Adipocyte (in vitro differentiated cells): ENCODE measurements at regions not wholly inside any gene's neighbourhood (a gene's known extent, or its start where the extent isn't known, plus 50 kb on each side); places are given as distances from the start of the nearest gene placed in this dataset.

Experiments used
- DNase-seq: peaks from one replicate; pipeline ENCODE4 v3.0.0-alpha.2; 2015; ENCODE audit warnings: low read depth
- H3K27me3 ChIP-seq: replicated peaks from 2 replicates; pipeline ENCODE4 v1.7.0; 2013; ENCODE audit warnings: mild to moderate bottlenecking, low read length, moderate library complexity; ENCODE audit not compliant: control insufficient read depth, insufficient read depth
- H3K36me3 ChIP-seq: 2 replicates; pipeline ENCODE4 v1.7.0; 2013; ENCODE audit warnings: low read length, mild to moderate bottlenecking, moderate library complexity; ENCODE audit not compliant: control insufficient read depth, insufficient read depth, severe bottlenecking
- H3K4me1 ChIP-seq: 2 replicates; pipeline ENCODE4 v1.7.0; 2013; ENCODE audit warnings: mild to moderate bottlenecking, low read length, moderate library complexity; ENCODE audit not compliant: control insufficient read depth, insufficient read depth
- H3K4me3 ChIP-seq: 2 replicates; pipeline ENCODE4 v1.7.0; 2013; ENCODE audit warnings: mild to moderate bottlenecking, low read length, moderate library complexity
- H3K9ac ChIP-seq: 2 replicates; pipeline ENCODE4 v1.7.0; 2013; ENCODE audit warnings: mild to moderate bottlenecking, low read length, moderate library complexity
- H3K9me3 ChIP-seq: 2 replicates; pipeline ENCODE4 v1.7.0; 2013; ENCODE audit warnings: mild to moderate bottlenecking, low read length, moderate library complexity; ENCODE audit not compliant: control insufficient read depth

- no peaks in the 10 kb centered on the region for H3K36me3 ChIP-seq
- H3K27me3 ChIP-seq, result no peaks in the 10 kb centered on the region
- H3K9me3 ChIP-seq, result no peaks in the 10 kb centered on the region
- DNase-seq, result no peak
- H3K4me3 ChIP-seq, result no peak overlapping the region
- no peaks in the 10 kb centered on the region for H3K4me1 ChIP-seq
- H3K9ac ChIP-seq, result no peak overlapping the region
These were observed 522.5 kb downstream of the TYW1 start for GRCh38 chr7:67519171-67519570.

GRCh38 chr7:67522504-67522903 is 525.9 kb downstream of the TYW1 start:
- Histone ChIP-seq H3K9me3 (no peaks in the 10 kb centered on the region), H3K36me3 (no peaks in the 10 kb centered on the region), H3K4me3 (no peak overlapping the region), H3K4me1 (no peaks in the 10 kb centered on the region), H3K9ac (no peak overlapping the region), H3K27me3 (no peaks in the 10 kb centered on the region)
- DNase-seq, result no peak

GRCh38 chr7:67523713-67524112 is 527.1 kb downstream of the TYW1 start:
- Histone ChIP-seq H3K27me3 (no peaks in the 10 kb centered on the region), H3K9me3 (no peaks in the 10 kb centered on the region), H3K9ac (no peak overlapping the region), H3K36me3 (no peaks in the 10 kb centered on the region), H3K4me3 (no peak overlapping the region), H3K4me1 (no peaks in the 10 kb centered on the region)
- DNase-seq, result no peak

GRCh38 chr7:67525588-67525987 is 529.0 kb downstream of the TYW1 start:
- H3K9ac ChIP-seq, result no peak overlapping the region
- no peak overlapping the region for H3K4me3 ChIP-seq
- H3K36me3 ChIP-seq, result no peaks in the 10 kb centered on the region
- DNase-seq, result no peak
- no peaks in the 10 kb centered on the region for H3K9me3 ChIP-seq
- H3K4me1 ChIP-seq, result no peaks in the 10 kb centered on the region
- H3K27me3 ChIP-seq, result no peaks in the 10 kb centered on the region

- Histone ChIP-seq H3K9me3 (peaks cover 7% of the 10 kb centered on the region), H3K4me3 (no peak overlapping the region), H3K36me3 (no peaks in the 10 kb centered on the region), H3K27me3 (no peaks in the 10 kb centered on the region), H3K9ac (no peak overlapping the region), H3K4me1 (no peaks in the 10 kb centered on the region)
- no peak for DNase-seq
These were observed 538.8 kb downstream of the TYW1 start for GRCh38 chr7:67535241-67535989.

GRCh38 chr7:67542916-67543315 is 546.3 kb downstream of the TYW1 start:
- no peak for DNase-seq
- Histone ChIP-seq H3K27me3 (no peaks in the 10 kb centered on the region), H3K36me3 (no peaks in the 10 kb centered on the region), H3K4me1 (no peaks in the 10 kb centered on the region), H3K9me3 (no peaks in the 10 kb centered on the region), H3K4me3 (no peak overlapping the region), H3K9ac (no peak overlapping the region)

- H3K9me3 ChIP-seq, result no peaks in the 10 kb centered on the region
- no peaks in the 10 kb centered on the region for H3K27me3 ChIP-seq
- no peak overlapping the region for H3K4me3 ChIP-seq
- no peak overlapping the region for H3K9ac ChIP-seq
- H3K4me1 ChIP-seq, result no peaks in the 10 kb centered on the region
- H3K36me3 ChIP-seq, result no peaks in the 10 kb centered on the region
- no peak for DNase-seq
These were observed 550.7 kb downstream of the TYW1 start for GRCh38 chr7:67547183-67547907.

- Histone ChIP-seq H3K4me1 (no peaks in the 10 kb centered on the region), H3K9me3 (no peaks in the 10 kb centered on the region), H3K27me3 (no peaks in the 10 kb centered on the region), H3K36me3 (no peaks in the 10 kb centered on the region), H3K4me3 (no peak overlapping the region), H3K9ac (no peak overlapping the region)
- no peak for DNase-seq
These were observed 552.5 kb downstream of the TYW1 start for GRCh38 chr7:67549126-67549525.

- Histone ChIP-seq H3K27me3 (no peaks in the 10 kb centered on the region), H3K9ac (no peak overlapping the region), H3K36me3 (no peaks in the 10 kb centered on the region), H3K4me3 (no peak overlapping the region), H3K9me3 (no peaks in the 10 kb centered on the region), H3K4me1 (no peaks in the 10 kb centered on the region)
- DNase-seq, result no peak
These were observed 554.3 kb downstream of the TYW1 start for GRCh38 chr7:67550801-67551436.

- Histone ChIP-seq H3K4me1 (no peaks in the 10 kb centered on the region), H3K9me3 (no peaks in the 10 kb centered on the region), H3K4me3 (no peak overlapping the region), H3K36me3 (no peaks in the 10 kb centered on the region), H3K9ac (no peak overlapping the region), H3K27me3 (no peaks in the 10 kb centered on the region)
- DNase-seq, result no peak
These were observed 556.1 kb downstream of the TYW1 start for GRCh38 chr7:67552738-67553137.

GRCh38 chr7:67553378-67553777 is 556.7 kb downstream of the TYW1 start:
- no peaks in the 10 kb centered on the region for H3K36me3 ChIP-seq
- no peaks in the 10 kb centered on the region for H3K27me3 ChIP-seq
- H3K9ac ChIP-seq, result no peak overlapping the region
- DNase-seq, result no peak
- no peak overlapping the region for H3K4me3 ChIP-seq
- H3K9me3 ChIP-seq, result no peaks in the 10 kb centered on the region
- H3K4me1 ChIP-seq, result no peaks in the 10 kb centered on the region
